Naive thymus-derived CD4-positive, alpha-beta T cell (primary cell): ENCODE measurements at regions not wholly inside any gene's neighbourhood (a gene's known extent, or its start where the extent isn't known, plus 50 kb on each side); places are given as distances from the start of the nearest gene placed in this dataset.
A peak's percentile ranks its signal among the peaks of the same experiment; 100 is the strongest.

Experiments
- ATAC-seq: fragments of 150-1000 bp; cut with Tn5 transposase; 2 replicates; pipeline ENCODE4 v1.10.0; 2021; ENCODE audit warnings: mild to moderate bottlenecking, moderate library complexity
- CTCF ChIA-PET: fragments of 350-600 bp; sonication (Branson Sonifier 250); formaldehyde crosslinking; loops from one replicate; lab custom pipeline; 2021; ENCODE audit warnings: antibody characterized with exemption; lab: Charles Lee
- POLR2A ChIA-PET: fragments of 350-600 bp; sonication (Branson Sonifier 250); formaldehyde crosslinking; loops from one replicate; lab custom pipeline; 2021; ENCODE audit warnings: antibody characterized with exemption, inconsistent platforms; lab: Charles Lee
- DNase-seq, 9 donors: peaks; one replicate each; pipeline versions ENCODE4 v3.0.0 to v3.0.0-alpha.2; 2020 to 2022; ENCODE audit warnings: mixed read lengths in 1 of 9
- H3K27ac ChIP-seq: one replicate; pipeline ENCODE4 v1.7.0; 2013; ENCODE audit warnings: mild to moderate bottlenecking, low read depth, low read length, moderate library complexity
- H3K27me3 ChIP-seq, 2 donors: one replicate each; pipeline ENCODE4 v1.7.0; 2013; ENCODE audit warnings: low read length in 2 of 2, mild to moderate bottlenecking in 2 of 2, moderate library complexity in 2 of 2; ENCODE audit not compliant: control insufficient read depth in 2 of 2, insufficient read depth in 2 of 2
- H3K36me3 ChIP-seq, 3 experiments: 1 replicate in 2 of 3; 2 replicates in 1 of 3; pipeline ENCODE4 v1.7.0; 2013; ENCODE audit warnings: low read length in 3 of 3, mild to moderate bottlenecking in 3 of 3, moderate library complexity in 1 of 3; ENCODE audit not compliant: insufficient read depth in 3 of 3, control insufficient read depth in 2 of 3
- H3K4me1 ChIP-seq, 2 donors: one replicate each; pipeline ENCODE4 v1.7.0; 2013; ENCODE audit warnings: low read length in 2 of 2, mild to moderate bottlenecking in 2 of 2, moderate library complexity in 1 of 2; ENCODE audit not compliant: control insufficient read depth in 2 of 2, insufficient read depth in 2 of 2
- H3K4me3 ChIP-seq: 2 replicates; pipeline ENCODE4 v1.7.0; 2013; ENCODE audit warnings: mild to moderate bottlenecking, low read length
- H3K9me3 ChIP-seq, 3 experiments: 1 replicate in 2 of 3; 2 replicates in 1 of 3; pipeline ENCODE4 v1.7.0; 2013; ENCODE audit warnings: low read length in 3 of 3; ENCODE audit not compliant: control insufficient read depth in 2 of 3
- H3K27ac Mint-ChIP-seq, 9 donors: one replicate each; pipeline ENCODE4 v1.8.0; 2020 to 2022; ENCODE audit warnings: mixed read lengths in 9 of 9, mild to moderate bottlenecking in 8 of 9, moderate library complexity in 5 of 9, inconsistent platforms in 2 of 9
- H3K27me3 Mint-ChIP-seq, 5 donors: one replicate each; pipeline ENCODE4 v1.8.0; 2021 to 2022; ENCODE audit warnings: mixed read lengths in 5 of 5, mild to moderate bottlenecking in 1 of 5
- H3K36me3 Mint-ChIP-seq, 5 donors: one replicate each; pipeline ENCODE4 v1.8.0; 2020 to 2022; ENCODE audit warnings: mixed read lengths in 5 of 5, mild to moderate bottlenecking in 3 of 5, inconsistent platforms in 1 of 5
- H3K4me1 Mint-ChIP-seq, 7 donors: one replicate each; pipeline ENCODE4 v1.8.0; 2020 to 2022; ENCODE audit warnings: mixed read lengths in 7 of 7, mild to moderate bottlenecking in 3 of 7, inconsistent platforms in 1 of 7
- H3K4me3 Mint-ChIP-seq, 10 donors: one replicate each; pipeline ENCODE4 v1.8.0; 2020 to 2022; ENCODE audit warnings: mild to moderate bottlenecking in 10 of 10, mixed read lengths in 10 of 10, moderate library complexity in 6 of 10, inconsistent platforms in 2 of 10
- H3K9me3 Mint-ChIP-seq, 11 donors: one replicate each; pipeline ENCODE4 v1.8.0; 2020 to 2022; ENCODE audit warnings: mixed read lengths in 11 of 11, mild to moderate bottlenecking in 4 of 11, inconsistent platforms in 1 of 11, moderate library complexity in 1 of 11
- intact Hi-C, 2 donors: fragments of 100-400 bp; cut with micrococcal nuclease; formaldehyde crosslinking; loops; one replicate each; pipeline ENCODE4 v1.15.1; 2023

DNA sequence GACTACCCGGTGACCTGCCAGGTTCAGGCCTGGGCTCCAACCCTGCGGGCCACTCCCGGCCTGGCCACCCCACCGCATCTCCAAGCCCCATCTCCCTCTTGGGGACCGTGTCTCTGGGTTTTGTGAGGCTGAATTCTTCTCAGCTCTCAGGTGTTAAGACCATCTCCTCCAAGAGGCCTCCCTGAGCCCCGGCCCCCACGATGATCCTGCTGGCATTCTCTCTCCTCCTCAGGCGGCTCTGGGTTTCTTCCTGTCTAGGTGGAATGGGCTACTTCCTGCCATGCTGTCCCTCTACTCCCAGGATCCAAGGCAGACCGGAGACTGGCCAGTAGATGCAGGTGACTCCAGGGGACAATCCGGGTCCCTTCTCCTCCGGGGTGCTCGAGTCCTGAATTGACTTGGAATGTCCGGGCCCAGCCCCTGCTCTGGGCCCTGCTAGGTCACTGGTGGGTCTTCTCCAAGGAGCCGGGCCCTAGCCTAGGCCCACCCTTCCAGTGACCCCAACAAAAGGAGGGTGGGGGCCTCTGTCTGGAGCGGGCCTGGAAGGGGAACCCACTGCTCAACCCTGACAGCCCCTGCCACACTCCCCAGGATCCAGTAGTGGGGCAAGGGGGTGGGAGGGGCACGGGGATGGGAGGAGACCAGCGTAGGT, 219.8 kb downstream of the C9orf50 start:
- H3K9me3 Mint-ChIP-seq, result no peaks in the 10 kb centered on the region
- POLR2A ChIA-PET, result no interaction called here
- CTCF ChIA-PET, result no interaction called here
- H3K36me3 Mint-ChIP-seq, result no peaks in the 10 kb centered on the region
- Histone ChIP-seq H3K4me1 (no peaks in the 10 kb centered on the region), H3K9me3 (no peaks in the 10 kb centered on the region), H3K27ac (no peak overlapping the region), H3K4me3 (no peak overlapping the region), H3K36me3 (no peaks in the 10 kb centered on the region), H3K27me3 (no peaks in the 10 kb centered on the region)
- peaks cover 0 to 14% (median 4%) of the 10 kb centered on the region in 7 donors for H3K4me1 Mint-ChIP-seq
- no peak for ATAC-seq
- H3K4me3 Mint-ChIP-seq, result no peak overlapping the region
- no peak for DNase-seq
- peaks cover 0 to 6% (median 0%) of the 10 kb centered on the region in 5 donors for H3K27me3 Mint-ChIP-seq
- intact Hi-C loops, result no loop called here
- H3K27ac Mint-ChIP-seq, result no peak overlapping the region

DNA sequence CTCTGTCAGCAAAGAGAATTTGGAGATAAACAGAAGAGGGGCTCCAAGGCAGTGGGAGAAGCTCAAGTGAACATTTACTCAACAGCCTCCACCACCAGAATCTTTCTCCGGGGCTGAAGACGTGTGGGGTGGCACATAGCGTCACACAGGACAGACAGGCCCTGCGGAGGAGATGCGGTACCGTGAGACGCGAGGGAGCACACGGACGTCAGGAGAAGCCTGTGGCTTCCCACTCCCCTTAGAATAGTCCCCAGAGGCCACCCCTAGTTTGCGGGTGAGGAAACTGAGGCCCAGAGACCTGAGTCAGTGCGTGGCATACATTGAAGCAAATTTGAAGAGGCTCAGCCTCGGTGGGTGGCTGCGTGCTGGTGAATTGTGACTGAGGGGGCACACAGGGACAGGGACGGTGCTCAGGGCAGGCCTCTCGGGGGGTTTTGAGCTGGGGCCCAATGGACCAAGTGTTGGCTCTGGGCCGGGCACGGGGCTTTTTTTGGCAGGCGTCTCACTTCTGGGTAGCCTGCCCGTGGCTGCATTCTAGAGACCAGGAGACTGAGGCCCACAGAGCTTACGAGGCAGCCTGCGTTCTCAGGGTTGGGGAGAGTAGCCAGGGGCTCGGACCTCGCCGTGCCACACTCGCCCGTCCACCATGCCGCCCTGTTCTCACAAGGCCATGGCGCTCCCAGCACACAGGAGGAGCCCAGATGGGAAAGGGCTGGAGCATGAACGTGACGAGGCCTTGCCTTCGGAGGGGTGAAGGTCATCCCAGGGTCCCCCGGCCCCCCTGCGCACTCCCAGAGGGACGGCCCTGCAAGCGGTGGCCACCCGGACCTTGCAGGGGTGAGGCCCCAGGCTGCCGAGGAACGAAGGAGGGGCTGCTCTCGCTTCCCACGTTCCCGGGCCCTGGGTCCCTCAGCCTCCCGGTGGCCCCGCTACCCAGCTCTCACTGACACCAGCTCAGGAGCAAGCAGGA, 220.6 kb downstream of the C9orf50 start:
- Mint-ChIP-seq H3K9me3 (no peaks in the 10 kb centered on the region), H3K4me3 (no peak overlapping the region), H3K4me1 (peaks cover 0 to 14% (median 4%) of the 10 kb centered on the region in 7 donors), H3K27ac (peak overlapping the region in 2 of 9 donors; percentile 16 to 67), H3K36me3 (no peaks in the 10 kb centered on the region), H3K27me3 (peaks cover 0 to 6% (median 0%) of the 10 kb centered on the region in 5 donors)
- Histone ChIP-seq H3K27me3 (no peaks in the 10 kb centered on the region), H3K4me3 (no peak overlapping the region), H3K36me3 (no peaks in the 10 kb centered on the region), H3K9me3 (no peaks in the 10 kb centered on the region), H3K27ac (no peak overlapping the region), H3K4me1 (no peaks in the 10 kb centered on the region)
- CTCF ChIA-PET, result no interaction called here
- no peak for DNase-seq
- POLR2A ChIA-PET, result no interaction called here
- intact Hi-C loops, result no loop called here
- ATAC-seq, result no peak

GRCh38 chr9:129399634-129399990, 221.3 kb downstream of the C9orf50 start:
- H3K9me3 ChIP-seq, result no peaks in the 10 kb centered on the region
- intact Hi-C loops, result no loop called here
- H3K36me3 ChIP-seq, result no peaks in the 10 kb centered on the region
- no peak overlapping the region for H3K4me3 ChIP-seq
- CTCF ChIA-PET, result no interaction called here
- H3K4me1 ChIP-seq, result no peaks in the 10 kb centered on the region
- Mint-ChIP-seq H3K27ac (peak overlapping the region in 1 of 9 donors; percentile 67), H3K36me3 (no peaks in the 10 kb centered on the region), H3K4me1 (peaks cover 0 to 14% (median 4%) of the 10 kb centered on the region in 7 donors), H3K9me3 (no peaks in the 10 kb centered on the region), H3K27me3 (peaks cover 0 to 6% (median 0%) of the 10 kb centered on the region in 5 donors), H3K4me3 (no peak overlapping the region)
- H3K27me3 ChIP-seq, result no peaks in the 10 kb centered on the region
- H3K27ac ChIP-seq, result no peak overlapping the region
- no peak for DNase-seq
- POLR2A ChIA-PET, result no interaction called here
- ATAC-seq, result no peak

GRCh38 chr9:129398961-129399633, 221.0 kb upstream of the IER5L start:
- no peak overlapping the region for H3K27ac ChIP-seq
- no peak overlapping the region for H3K27ac Mint-ChIP-seq
- H3K36me3 Mint-ChIP-seq, result no peaks in the 10 kb centered on the region
- CTCF ChIA-PET, result no interaction called here
- POLR2A ChIA-PET, result no interaction called here
- peaks cover 0 to 14% (median 4%) of the 10 kb centered on the region in 7 donors for H3K4me1 Mint-ChIP-seq
- no peaks in the 10 kb centered on the region for H3K36me3 ChIP-seq
- ATAC-seq (no peak), DNase-seq (no peak)
- H3K27me3 ChIP-seq, result no peaks in the 10 kb centered on the region
- no peak overlapping the region for H3K4me3 Mint-ChIP-seq
- H3K9me3 ChIP-seq, result no peaks in the 10 kb centered on the region
- no peaks in the 10 kb centered on the region for H3K9me3 Mint-ChIP-seq
- no peaks in the 10 kb centered on the region for H3K4me1 ChIP-seq
- intact Hi-C loops, result no loop called here
- H3K27me3 Mint-ChIP-seq, result peaks cover 0 to 6% (median 0%) of the 10 kb centered on the region in 5 donors
- H3K4me3 ChIP-seq, result no peak overlapping the region

GRCh38 chr9:129398101-129398960, 220.3 kb upstream of the IER5L start:
- H3K27me3 ChIP-seq, result no peaks in the 10 kb centered on the region
- no peaks in the 10 kb centered on the region for H3K9me3 ChIP-seq
- intact Hi-C loops, result no loop called here
- peak overlapping the region in 1 of 9 donors; percentile 62 for H3K27ac Mint-ChIP-seq
- H3K36me3 ChIP-seq, result no peaks in the 10 kb centered on the region
- H3K9me3 Mint-ChIP-seq, result no peaks in the 10 kb centered on the region
- DNase-seq, result no peak
- H3K4me3 ChIP-seq, result no peak overlapping the region
- no peaks in the 10 kb centered on the region for H3K4me1 ChIP-seq
- ChIA-PET CTCF (no interaction called here), POLR2A (no interaction called here)
- H3K27me3 Mint-ChIP-seq, result peaks cover 0 to 3% (median 0%) of the 10 kb centered on the region in 5 donors
- H3K36me3 Mint-ChIP-seq, result no peaks in the 10 kb centered on the region
- H3K4me3 Mint-ChIP-seq, result no peak overlapping the region
- no peak overlapping the region for H3K27ac ChIP-seq
- H3K4me1 Mint-ChIP-seq, result peaks cover 0 to 9% (median 4%) of the 10 kb centered on the region in 7 donors
- ATAC-seq, result no peak

GRCh38 chr9:129397335-129397734, 219.3 kb upstream of the IER5L start:
- H3K9me3 Mint-ChIP-seq, result no peaks in the 10 kb centered on the region
- H3K4me1 Mint-ChIP-seq, result peaks cover 0 to 6% (median 0%) of the 10 kb centered on the region in 7 donors
- no peak overlapping the region for H3K4me3 Mint-ChIP-seq
- no peaks in the 10 kb centered on the region for H3K4me1 ChIP-seq
- no peak overlapping the region for H3K4me3 ChIP-seq
- H3K36me3 ChIP-seq, result no peaks in the 10 kb centered on the region
- no peaks in the 10 kb centered on the region for H3K9me3 ChIP-seq
- peaks cover 0 to 3% (median 0%) of the 10 kb centered on the region in 5 donors for H3K27me3 Mint-ChIP-seq
- ATAC-seq (no peak), DNase-seq (no peak)
- ChIA-PET CTCF (no interaction called here), POLR2A (no interaction called here)
- intact Hi-C loops, result no loop called here
- no peak overlapping the region for H3K27ac Mint-ChIP-seq
- no peak overlapping the region for H3K27ac ChIP-seq
- H3K36me3 Mint-ChIP-seq, result no peaks in the 10 kb centered on the region
- H3K27me3 ChIP-seq, result no peaks in the 10 kb centered on the region
